Stimulated activated CD4-positive, alpha-beta T cell treated with anti-CD3 and anti-CD28 coated beads, Interleukin-1b, Interleukin-23, amount 100 ng/mL, for 48 hours (primary cell): ENCODE measurements at regions not wholly inside any gene's neighbourhood (a gene's known extent, or its start where the extent isn't known, plus 50 kb on each side); places are given as distances from the start of the nearest gene placed in this dataset.

Experiments used
- DNase-seq: peaks from one replicate; pipeline ENCODE4 v3.0.0-alpha.2; 2020

GRCh38 chr18:61948846-61949438, 56.1 kb upstream of the RNF152 start:
- no peak for DNase-seq

- no peak for DNase-seq
Observed at GRCh38 chr18:61948281-61948741, 55.5 kb upstream of the RNF152 start.

GRCh38 chr18:61946449-61946848, 53.6 kb upstream of the RNF152 start:
- no peak for DNase-seq

- DNase-seq: no peak
Observed at GRCh38 chr18:61943175-61943964, 50.6 kb upstream of the RNF152 start.
